ENCODE measurements at regions not wholly inside any gene's neighbourhood (a gene's known extent, or its start where the extent isn't known, plus 50 kb on each side); places are given as distances from the start of the nearest gene placed in this dataset.

DNA sequence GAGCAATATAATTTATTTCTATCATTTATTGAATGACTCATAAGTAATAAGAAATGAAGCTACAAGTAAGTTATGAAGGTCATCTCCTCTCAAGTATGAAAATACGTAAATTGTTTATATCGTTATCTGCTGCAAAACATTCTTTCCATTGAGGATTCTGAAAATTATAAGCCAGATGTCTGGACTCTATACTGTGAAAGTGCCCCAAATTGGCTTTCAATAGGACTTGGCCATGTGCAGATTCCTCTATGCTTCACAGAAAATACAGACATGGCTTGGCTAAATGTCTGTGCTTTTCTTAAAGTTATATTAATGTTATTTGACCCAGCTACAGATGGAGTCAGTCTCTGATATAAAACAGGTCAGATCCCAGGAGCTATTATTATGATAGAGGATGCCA is 2109.9 kb upstream of the AGA start:
- H3K4me3 ChIP-seq (ENCODE audit: low read depth, low read length): no peak overlapping the region

DNA sequence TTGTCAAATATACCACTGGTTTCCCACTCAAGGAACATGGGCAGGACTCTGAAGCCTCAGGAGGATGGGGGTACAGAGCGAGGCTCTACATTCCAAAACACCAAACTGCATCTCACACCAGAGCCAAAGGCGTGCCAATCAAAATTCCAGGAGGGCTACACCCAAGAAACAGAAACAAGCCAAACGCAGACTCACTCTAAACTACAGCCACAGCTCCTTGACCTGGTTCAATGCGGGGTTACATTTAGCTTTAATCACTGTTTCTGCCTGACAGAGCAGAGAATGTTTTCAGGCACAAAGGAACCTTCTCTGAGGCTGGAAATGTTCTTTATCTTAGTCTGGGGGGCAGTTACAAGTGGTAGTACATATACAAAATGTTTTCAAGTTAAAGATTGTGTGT is 2121.5 kb upstream of the AGA start:
- no peaks in the 10 kb centered on the region for H3K4me1 ChIP-seq
- TF ChIP-seq, protein P1, sequence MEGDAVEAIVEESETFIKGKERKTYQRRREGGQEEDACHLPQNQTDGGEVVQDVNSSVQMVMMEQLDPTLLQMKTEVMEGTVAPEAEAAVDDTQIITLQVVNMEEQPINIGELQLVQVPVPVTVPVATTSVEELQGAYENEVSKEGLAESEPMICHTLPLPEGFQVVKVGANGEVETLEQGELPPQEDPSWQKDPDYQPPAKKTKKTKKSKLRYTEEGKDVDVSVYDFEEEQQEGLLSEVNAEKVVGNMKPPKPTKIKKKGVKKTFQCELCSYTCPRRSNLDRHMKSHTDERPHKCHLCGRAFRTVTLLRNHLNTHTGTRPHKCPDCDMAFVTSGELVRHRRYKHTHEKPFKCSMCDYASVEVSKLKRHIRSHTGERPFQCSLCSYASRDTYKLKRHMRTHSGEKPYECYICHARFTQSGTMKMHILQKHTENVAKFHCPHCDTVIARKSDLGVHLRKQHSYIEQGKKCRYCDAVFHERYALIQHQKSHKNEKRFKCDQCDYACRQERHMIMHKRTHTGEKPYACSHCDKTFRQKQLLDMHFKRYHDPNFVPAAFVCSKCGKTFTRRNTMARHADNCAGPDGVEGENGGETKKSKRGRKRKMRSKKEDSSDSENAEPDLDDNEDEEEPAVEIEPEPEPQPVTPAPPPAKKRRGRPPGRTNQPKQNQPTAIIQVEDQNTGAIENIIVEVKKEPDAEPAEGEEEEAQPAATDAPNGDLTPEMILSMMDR (IDR thresholded peaks at IDR 0.05; ENCODE audit: low read depth, low read length): no peak
- H3K36me3 ChIP-seq: no peaks in the 10 kb centered on the region
- no peaks in the 10 kb centered on the region for H3K9me3 ChIP-seq
- no peak overlapping the region for H3K4me3 ChIP-seq (ENCODE audit: low read depth, low read length)
- H3K27me3 ChIP-seq: no peaks in the 10 kb centered on the region
- DNase-seq: no peak

More for the DNA sequence above, 2109.9 kb upstream of the AGA start:
- Histone ChIP-seq H3K27me3 (no peaks in the 10 kb centered on the region), H3K9me3 (no peaks in the 10 kb centered on the region), H3K4me1 (no peaks in the 10 kb centered on the region), H3K36me3 (no peaks in the 10 kb centered on the region)
- no peak for DNase-seq
- TF ChIP-seq, protein P1 (IDR thresholded peaks at IDR 0.05; ENCODE audit: low read depth, low read length): no peak

DNA sequence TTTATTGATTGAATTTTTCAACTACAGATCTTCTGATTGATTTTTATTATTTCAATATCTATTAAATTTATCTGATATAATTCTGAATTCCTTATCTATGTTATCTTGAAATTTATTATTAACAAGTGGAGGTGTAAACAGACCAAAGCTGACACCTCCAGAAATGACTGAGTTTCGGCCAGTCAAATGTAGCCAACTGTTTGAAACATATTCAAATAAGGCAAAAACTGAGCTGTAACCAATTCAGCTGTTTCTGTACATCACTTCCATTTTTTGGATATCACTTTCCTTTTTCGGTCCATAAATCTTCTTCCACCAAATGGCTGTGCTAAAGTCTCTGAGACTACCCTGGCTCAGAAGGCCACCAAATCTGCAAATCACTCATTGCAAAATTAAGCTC is 2127.3 kb upstream of the AGA start:
- H3K27me3 ChIP-seq: no peaks in the 10 kb centered on the region
- no peaks in the 10 kb centered on the region for H3K4me1 ChIP-seq
- TF ChIP-seq, protein P1 (IDR thresholded peaks at IDR 0.05; ENCODE audit: low read depth, low read length): no peak
- no peaks in the 10 kb centered on the region for H3K36me3 ChIP-seq
- H3K9me3 ChIP-seq: no peaks in the 10 kb centered on the region
- DNase-seq: no peak
- H3K4me3 ChIP-seq (ENCODE audit: low read depth, low read length): no peak overlapping the region

DNA sequence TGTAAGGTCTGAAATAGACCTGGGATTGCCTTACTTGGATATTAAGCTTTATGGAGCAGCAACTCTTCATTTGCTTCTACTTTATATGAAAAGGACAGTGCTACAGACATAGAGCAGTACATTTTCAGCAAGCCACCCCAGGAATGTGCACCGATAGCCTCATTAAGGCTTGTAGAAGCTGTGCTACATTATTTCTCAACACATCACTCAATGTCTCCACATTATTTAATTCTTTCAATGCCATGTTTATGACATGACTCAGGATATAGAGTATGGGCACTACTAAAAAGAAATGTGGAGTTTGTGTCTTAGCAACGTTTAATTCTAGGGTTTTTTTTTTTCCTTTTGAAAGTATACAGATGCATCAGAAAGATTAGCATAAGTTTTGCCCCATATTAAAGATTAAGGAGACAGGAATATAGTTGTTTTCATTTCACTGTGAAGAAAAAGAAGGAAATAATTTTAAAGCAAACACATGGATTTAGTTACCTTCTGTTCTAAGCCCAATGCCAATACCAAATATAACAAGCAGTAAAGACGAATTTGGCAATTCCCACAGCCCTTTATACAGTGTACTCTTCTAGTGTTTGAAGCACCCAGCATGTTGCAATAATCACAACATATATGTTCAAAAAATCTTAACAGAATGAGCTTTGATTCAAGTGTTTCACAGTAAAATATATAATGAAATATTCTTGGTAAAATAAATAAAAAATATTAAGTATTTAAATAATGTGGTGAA is 2140.1 kb upstream of the AGA start:
- Histone ChIP-seq H3K36me3 (no peaks in the 10 kb centered on the region), H3K4me1 (no peaks in the 10 kb centered on the region), H3K4me3 (ENCODE audit: low read depth, low read length) (no peak overlapping the region), H3K27me3 (no peaks in the 10 kb centered on the region), H3K9me3 (no peaks in the 10 kb centered on the region)
- TF ChIP-seq, protein P1 (IDR thresholded peaks at IDR 0.05; ENCODE audit: low read depth, low read length): no peak
- DNase-seq: no peak

DNA sequence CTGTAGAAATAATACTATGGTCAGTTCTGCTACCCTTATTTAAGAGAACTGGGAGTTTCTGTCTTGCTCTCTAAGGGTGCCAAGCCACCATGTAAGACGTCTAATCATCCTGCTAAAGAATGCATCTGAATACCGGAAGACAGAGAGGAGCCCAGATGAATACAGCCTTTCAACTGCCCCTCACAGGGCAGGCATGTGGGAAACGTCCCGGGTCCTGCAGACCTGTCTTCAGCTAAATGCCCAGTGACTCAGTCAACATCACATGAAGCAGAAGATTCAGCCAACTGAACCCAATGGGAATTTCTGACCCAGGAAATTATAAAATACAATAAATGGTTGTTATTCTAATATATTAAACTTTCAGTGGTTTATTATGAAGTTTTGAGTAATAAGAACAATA is 2141.0 kb upstream of the AGA start:
- DNase-seq: no peak

DNA sequence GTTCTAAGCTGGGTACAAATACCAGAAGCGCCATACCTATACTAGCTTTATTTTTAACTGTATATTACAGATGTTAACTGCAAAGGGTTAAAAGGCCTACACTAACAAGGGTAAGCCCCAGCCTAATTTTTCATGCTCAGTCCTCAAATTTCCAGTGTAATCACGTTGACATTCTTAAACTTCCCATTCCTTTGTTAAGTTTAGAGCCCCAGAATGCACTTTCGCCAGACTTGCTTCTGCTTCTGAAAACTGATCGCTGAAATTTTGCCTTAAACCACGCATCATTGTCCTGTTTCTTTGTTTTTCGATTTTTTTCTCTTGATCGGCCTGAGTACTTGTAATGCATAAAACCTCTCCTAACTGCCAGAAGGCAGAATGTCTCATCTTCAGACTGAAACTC is 2141.9 kb upstream of the AGA start:
- Histone ChIP-seq H3K27me3 (no peaks in the 10 kb centered on the region), H3K9me3 (no peaks in the 10 kb centered on the region), H3K4me3 (ENCODE audit: low read depth, low read length) (no peak overlapping the region), H3K4me1 (no peaks in the 10 kb centered on the region), H3K36me3 (no peaks in the 10 kb centered on the region)
- TF ChIP-seq, protein P1 (IDR thresholded peaks at IDR 0.05; ENCODE audit: low read depth, low read length): no peak
- no peak for DNase-seq

More for the DNA sequence above, 2141.0 kb upstream of the AGA start:
- Histone ChIP-seq H3K4me3 (ENCODE audit: low read depth, low read length) (no peak overlapping the region), H3K36me3 (no peaks in the 10 kb centered on the region), H3K4me1 (no peaks in the 10 kb centered on the region), H3K9me3 (no peaks in the 10 kb centered on the region), H3K27me3 (no peaks in the 10 kb centered on the region)
- TF ChIP-seq, protein P1 (IDR thresholded peaks at IDR 0.05; ENCODE audit: low read depth, low read length): no peak
